BE2C (cell line): ENCODE measurements at regions not wholly inside any gene's neighbourhood (a gene's known extent, or its start where the extent isn't known, plus 50 kb on each side); places are given as distances from the start of the nearest gene placed in this dataset.

Source experiments
- DNase-seq: peaks from one replicate; pipeline ENCODE4 v3.0.0-alpha.2; 2020
- H3K27me3 ChIP-seq: fragments of 250-450 bp; sonication (Bioruptor Pico); 2 replicates; pipeline ENCODE4 v1.5.1; 2020; ENCODE audit warnings: mild to moderate bottlenecking
- H3K36me3 ChIP-seq: fragments of 250-450 bp; sonication (Bioruptor Pico); 2 replicates; pipeline ENCODE4 v1.5.1; 2020; ENCODE audit warnings: mild to moderate bottlenecking
- H3K4me1 ChIP-seq: fragments of 250-450 bp; sonication (Bioruptor Pico); 2 replicates; pipeline ENCODE4 v1.5.1; 2020
- H3K4me3 ChIP-seq: 2 replicates; pipeline ENCODE4 v1.5.1; 2011; ENCODE audit warnings: low read depth, low read length
- H3K9me3 ChIP-seq: fragments of 250-450 bp; sonication (Bioruptor Pico); 2 replicates; pipeline ENCODE4 v1.5.1; 2020
- TF ChIP-seq, protein P1 (sequence below): IDR thresholded peaks from 2 replicates; pipeline ENCODE4 v1.5.1; 2012; ENCODE audit warnings: mild to moderate bottlenecking, low read depth, low read length

DNA sequence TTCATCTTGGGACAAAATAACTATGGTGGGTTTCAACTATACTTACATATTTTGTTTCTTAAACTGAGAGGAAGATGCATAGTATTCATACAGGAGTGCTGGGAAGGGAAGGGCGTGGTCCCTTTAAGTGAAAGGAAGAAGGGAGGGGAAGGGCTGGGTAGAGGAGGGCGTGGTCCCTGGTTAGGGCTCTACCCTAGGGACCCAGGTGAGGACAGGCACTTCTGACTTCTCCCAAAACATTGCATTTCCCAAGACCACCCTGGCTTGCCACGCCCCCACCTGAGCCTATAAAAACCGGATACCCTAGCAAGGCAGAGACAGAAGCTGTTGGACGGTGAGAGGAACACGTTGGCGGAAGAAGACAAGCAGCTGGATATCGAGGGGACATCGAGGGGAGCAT lies 157.6 kb upstream of the PLXNA4 start:
- no peaks in the 10 kb centered on the region for H3K27me3 ChIP-seq
- no peaks in the 10 kb centered on the region for H3K9me3 ChIP-seq
- no peak overlapping the region for H3K4me3 ChIP-seq
- DNase-seq = no peak
- TF ChIP-seq, protein P1, sequence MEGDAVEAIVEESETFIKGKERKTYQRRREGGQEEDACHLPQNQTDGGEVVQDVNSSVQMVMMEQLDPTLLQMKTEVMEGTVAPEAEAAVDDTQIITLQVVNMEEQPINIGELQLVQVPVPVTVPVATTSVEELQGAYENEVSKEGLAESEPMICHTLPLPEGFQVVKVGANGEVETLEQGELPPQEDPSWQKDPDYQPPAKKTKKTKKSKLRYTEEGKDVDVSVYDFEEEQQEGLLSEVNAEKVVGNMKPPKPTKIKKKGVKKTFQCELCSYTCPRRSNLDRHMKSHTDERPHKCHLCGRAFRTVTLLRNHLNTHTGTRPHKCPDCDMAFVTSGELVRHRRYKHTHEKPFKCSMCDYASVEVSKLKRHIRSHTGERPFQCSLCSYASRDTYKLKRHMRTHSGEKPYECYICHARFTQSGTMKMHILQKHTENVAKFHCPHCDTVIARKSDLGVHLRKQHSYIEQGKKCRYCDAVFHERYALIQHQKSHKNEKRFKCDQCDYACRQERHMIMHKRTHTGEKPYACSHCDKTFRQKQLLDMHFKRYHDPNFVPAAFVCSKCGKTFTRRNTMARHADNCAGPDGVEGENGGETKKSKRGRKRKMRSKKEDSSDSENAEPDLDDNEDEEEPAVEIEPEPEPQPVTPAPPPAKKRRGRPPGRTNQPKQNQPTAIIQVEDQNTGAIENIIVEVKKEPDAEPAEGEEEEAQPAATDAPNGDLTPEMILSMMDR = no peak
- no peaks in the 10 kb centered on the region; the same call in 1 of the 2 replicates for H3K4me1 ChIP-seq
- H3K36me3 ChIP-seq = no peaks in the 10 kb centered on the region

DNA sequence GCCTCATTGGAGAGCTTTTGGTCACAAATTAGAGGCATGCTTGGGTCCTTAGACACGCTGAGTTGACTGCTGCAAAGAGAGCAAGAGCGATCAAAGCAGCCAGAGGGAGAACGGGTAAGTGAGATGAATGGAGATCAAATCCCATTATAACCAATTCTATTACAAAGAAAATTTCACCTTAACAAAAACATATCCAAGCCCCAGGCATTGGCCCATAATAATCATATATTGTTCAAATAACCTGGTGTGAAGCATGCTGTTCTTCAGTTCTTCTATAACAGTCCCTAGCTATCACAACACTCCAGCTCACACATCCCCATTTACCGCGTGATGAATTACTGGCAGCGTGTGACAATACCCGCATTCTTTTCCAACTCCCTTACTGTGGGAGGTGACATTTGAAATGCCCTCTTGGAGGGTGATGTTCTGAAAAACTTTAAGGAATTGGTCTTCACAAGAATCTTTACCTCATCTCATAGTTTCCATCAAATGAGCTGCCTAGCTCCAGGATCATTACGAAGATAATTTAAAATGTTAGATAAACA lies 156.1 kb upstream of the PLXNA4 start:
- Histone ChIP-seq H3K9me3 (no peaks in the 10 kb centered on the region), H3K27me3 (no peaks in the 10 kb centered on the region), H3K4me1 (no peaks in the 10 kb centered on the region; the same call in 1 of the 2 replicates), H3K36me3 (no peaks in the 10 kb centered on the region), H3K4me3 (no peak overlapping the region)
- DNase-seq = no peak
- TF ChIP-seq, protein P1 = no peak

DNA sequence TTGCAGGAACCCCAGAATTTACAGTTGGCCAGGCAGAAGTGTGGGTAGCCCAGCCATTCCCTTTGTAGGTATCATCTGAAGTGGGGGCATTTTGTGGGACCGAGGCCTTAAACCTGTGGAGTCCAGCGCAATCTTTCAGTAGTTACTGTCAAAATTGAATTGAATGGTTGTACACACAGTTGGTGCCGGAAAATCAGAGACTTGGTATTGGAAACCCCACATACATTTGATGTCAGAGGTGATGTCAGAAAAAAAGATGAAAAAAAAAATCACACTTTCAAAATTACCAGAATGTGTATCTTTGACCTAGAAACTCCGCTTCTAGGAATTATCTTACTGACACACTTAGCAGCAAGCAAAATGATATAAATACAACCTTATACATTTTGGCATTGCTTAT lies 153.8 kb upstream of the PLXNA4 start:
- TF ChIP-seq, protein P1 = no peak
- H3K27me3 ChIP-seq = no peaks in the 10 kb centered on the region
- DNase-seq = no peak
- H3K4me1 ChIP-seq = no peaks in the 10 kb centered on the region
- H3K4me3 ChIP-seq = no peak overlapping the region
- H3K9me3 ChIP-seq = no peaks in the 10 kb centered on the region
- H3K36me3 ChIP-seq = no peaks in the 10 kb centered on the region

DNA sequence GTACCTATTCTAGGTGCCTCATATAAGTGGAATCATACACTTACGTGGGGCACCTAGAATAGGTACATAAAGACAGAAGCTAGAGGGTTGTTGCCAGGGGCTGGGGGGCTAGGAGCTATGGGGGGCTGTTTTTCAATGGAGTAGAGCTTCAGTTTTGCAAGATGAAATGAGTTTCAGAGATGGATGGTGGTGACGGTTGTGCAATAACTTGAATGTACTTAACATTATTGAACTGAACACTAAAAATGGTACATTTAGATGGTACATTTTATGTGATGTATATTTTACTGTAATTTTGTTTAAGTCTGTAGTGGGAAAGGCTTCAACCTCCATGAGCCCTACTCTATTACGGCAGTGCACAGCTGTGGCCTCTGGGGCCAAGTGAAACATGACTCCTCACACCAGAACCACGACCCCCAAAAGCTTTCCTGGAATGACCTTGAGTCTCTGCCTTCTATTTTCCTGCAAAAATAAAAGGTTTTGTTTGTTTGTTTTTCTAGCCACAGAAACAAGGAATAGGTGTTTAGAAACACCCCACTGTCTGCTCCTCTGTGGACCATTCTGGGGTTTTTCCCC lies 147.3 kb upstream of the PLXNA4 start:
- TF ChIP-seq, protein P1 = no peak
- no peak for DNase-seq
- H3K4me1 ChIP-seq = no peaks in the 10 kb centered on the region
- H3K4me3 ChIP-seq = no peak overlapping the region
- no peaks in the 10 kb centered on the region for H3K36me3 ChIP-seq
- H3K9me3 ChIP-seq = no peaks in the 10 kb centered on the region
- H3K27me3 ChIP-seq = no peaks in the 10 kb centered on the region

DNA sequence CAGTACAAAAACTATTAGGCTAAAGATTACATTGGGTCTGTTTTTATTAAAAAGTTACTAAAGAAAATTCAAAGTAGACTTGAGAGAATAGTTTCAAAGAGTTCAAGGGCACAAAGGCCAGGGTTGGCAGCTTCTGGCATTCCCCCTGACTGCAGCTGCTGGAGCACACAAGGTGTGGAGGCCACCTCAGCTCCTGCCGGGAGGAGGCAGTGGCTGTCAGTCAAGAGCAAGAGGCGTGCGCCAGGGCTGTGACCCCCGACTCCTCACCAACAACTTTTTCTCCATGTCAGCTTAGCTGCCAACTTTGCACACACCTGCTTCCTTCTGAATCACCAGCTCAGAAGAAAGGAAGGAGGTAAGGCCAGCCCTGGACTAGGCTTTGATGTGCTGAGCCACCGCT lies 144.6 kb upstream of the PLXNA4 start:
- no peaks in the 10 kb centered on the region for H3K27me3 ChIP-seq
- no peaks in the 10 kb centered on the region for H3K9me3 ChIP-seq
- TF ChIP-seq, protein P1 = no peak
- H3K4me3 ChIP-seq = no peak overlapping the region
- DNase-seq = no peak
- no peaks in the 10 kb centered on the region for H3K36me3 ChIP-seq
- no peaks in the 10 kb centered on the region for H3K4me1 ChIP-seq

DNA sequence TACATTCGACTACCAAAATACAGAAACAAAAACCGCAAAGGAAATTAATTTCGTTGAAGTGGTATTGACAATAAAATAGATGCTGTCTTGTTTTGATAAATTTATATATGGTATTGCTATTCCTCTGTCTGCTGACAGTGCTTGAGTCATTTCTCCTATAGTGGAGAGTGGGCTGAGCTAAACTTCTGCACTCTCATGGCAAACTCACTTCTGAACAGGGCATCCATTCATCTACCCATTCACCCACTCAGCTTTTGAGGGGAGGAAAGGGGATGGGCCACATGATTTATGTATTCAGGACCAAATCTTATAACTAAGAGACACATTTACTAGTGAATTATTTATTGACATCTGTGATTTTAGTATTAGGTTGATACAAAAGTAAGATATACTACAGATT lies 137.6 kb upstream of the PLXNA4 start:
- Histone ChIP-seq H3K4me3 (no peak overlapping the region), H3K36me3 (no peaks in the 10 kb centered on the region), H3K27me3 (no peaks in the 10 kb centered on the region), H3K4me1 (no peaks in the 10 kb centered on the region), H3K9me3 (no peaks in the 10 kb centered on the region)
- no peak for DNase-seq
- TF ChIP-seq, protein P1 = no peak
